Suprapubic skin (tissue), 4 donors: ENCODE measurements at regions not wholly inside any gene's neighbourhood (a gene's known extent, or its start where the extent isn't known, plus 50 kb on each side); places are given as distances from the start of the nearest gene placed in this dataset.

Experiments
- DNase-seq, 2 donors: peaks; one replicate each; pipeline ENCODE4 v3.0.0-alpha.2; 2019; ENCODE audit warnings: low spot score in 2 of 2
- H3K27ac ChIP-seq: fragments of 200-600 bp; sonication (generic); one replicate; pipeline ENCODE4 v1.5.1; 2019
- H3K27me3 ChIP-seq: fragments of 200-600 bp; sonication (generic); one replicate; pipeline ENCODE4 v1.5.1; 2019
- H3K36me3 ChIP-seq: fragments of 200-600 bp; sonication (generic); one replicate; pipeline ENCODE4 v1.5.1; 2019
- H3K4me1 ChIP-seq: fragments of 200-600 bp; sonication (generic); one replicate; pipeline ENCODE4 v1.5.1; 2019
- H3K4me3 ChIP-seq: fragments of 200-600 bp; sonication (generic); one replicate; pipeline ENCODE4 v1.5.1; 2019; ENCODE audit warnings: mild to moderate bottlenecking
- H3K9me3 ChIP-seq: fragments of 200-600 bp; sonication (generic); one replicate; pipeline ENCODE4 v1.5.1; 2019
- CTCF ChIP-seq, 2 donors: fragments of 200-600 bp in 1 of 2; fragments of 450-650 bp in 1 of 2; sonication (generic) in 1 of 2; IDR thresholded peaks; one replicate each; pipeline ENCODE4 v1.5.1; 2016 to 2019; ENCODE audit warnings: antibody characterized with exemption in 2 of 2, mild to moderate bottlenecking in 1 of 2, moderate library complexity in 1 of 2
- EP300 ChIP-seq: sonication (generic); formaldehyde crosslinking; IDR thresholded peaks from one replicate; pipeline ENCODE4 v1.6.1; 2017; ENCODE audit warnings: antibody characterized with exemption
- POLR2A ChIP-seq, 2 donors: fragments of 450-650 bp; IDR thresholded peaks; one replicate each; pipeline ENCODE4 v1.6.1; 2017; ENCODE audit warnings: antibody characterized with exemption in 2 of 2, mild to moderate bottlenecking in 2 of 2, moderate library complexity in 2 of 2
- POLR2AphosphoS5 ChIP-seq, 3 donors: sonication (generic); formaldehyde crosslinking; IDR thresholded peaks; one replicate each; pipeline ENCODE4 v1.6.1; 2017; ENCODE audit warnings: antibody characterized with exemption in 3 of 3
- WGBS: methylation state at CpG from one replicate; pipeline ENCODE4 v1.1.5; 2018; 5-methylcytosine and 5-hydroxymethylcytosine counted together

- 76% methylated on average over 2 of the region's 2 CpGs for WGBS
- H3K27ac ChIP-seq: no peak overlapping the region
- no peak for TF ChIP-seq EP300
- TF ChIP-seq POLR2A (IDR thresholded peaks at IDR 0.05): no peak
- H3K9me3 ChIP-seq: no peaks in the 10 kb centered on the region
- H3K27me3 ChIP-seq: no peaks in the 10 kb centered on the region
- no peaks in the 10 kb centered on the region for H3K4me1 ChIP-seq
- H3K4me3 ChIP-seq: no peak overlapping the region
- H3K36me3 ChIP-seq: no peaks in the 10 kb centered on the region
- DNase-seq: no peak
Measured at GRCh38 chr3:163273694-163274093, 1777.1 kb downstream of the OTOL1 start.

- Histone ChIP-seq H3K36me3 (no peaks in the 10 kb centered on the region), H3K4me3 (no peak overlapping the region), H3K27me3 (no peaks in the 10 kb centered on the region), H3K27ac (no peak overlapping the region), H3K9me3 (no peaks in the 10 kb centered on the region), H3K4me1 (no peaks in the 10 kb centered on the region)
- TF ChIP-seq POLR2AphosphoS5 (IDR thresholded peaks at IDR 0.05) (no peak), POLR2A (IDR thresholded peaks at IDR 0.05) (no peak)
- no peak for DNase-seq
Measured at GRCh38 chr3:163266731-163267130, 1770.1 kb downstream of the OTOL1 start.

- TF ChIP-seq CTCF (IDR thresholded peaks at IDR 0.05) (no peak), POLR2AphosphoS5 (IDR thresholded peaks at IDR 0.05) (no peak), POLR2A (IDR thresholded peaks at IDR 0.05) (no peak), EP300 (no peak)
- H3K9me3 ChIP-seq: no peaks in the 10 kb centered on the region
- H3K4me3 ChIP-seq: no peak overlapping the region
- H3K4me1 ChIP-seq: no peaks in the 10 kb centered on the region
- H3K36me3 ChIP-seq: no peaks in the 10 kb centered on the region
- H3K27me3 ChIP-seq: no peaks in the 10 kb centered on the region
- DNase-seq: no peak
- no peak overlapping the region for H3K27ac ChIP-seq
Measured at GRCh38 chr3:163261618-163262017, 1765.0 kb downstream of the OTOL1 start.

GRCh38 chr3:163261056-163261455 lies 1764.4 kb downstream of the OTOL1 start:
- Histone ChIP-seq H3K27me3 (no peaks in the 10 kb centered on the region), H3K4me3 (no peak overlapping the region), H3K36me3 (no peaks in the 10 kb centered on the region), H3K27ac (no peak overlapping the region), H3K4me1 (no peaks in the 10 kb centered on the region), H3K9me3 (no peaks in the 10 kb centered on the region)
- TF ChIP-seq POLR2AphosphoS5 (IDR thresholded peaks at IDR 0.05) (no peak), CTCF (IDR thresholded peaks at IDR 0.05) (no peak), POLR2A (IDR thresholded peaks at IDR 0.05) (no peak), EP300 (no peak)
- 77% methylated on average over 2 of the region's 2 CpGs for WGBS
- no peak for DNase-seq

- Histone ChIP-seq H3K36me3 (no peaks in the 10 kb centered on the region), H3K27ac (no peak overlapping the region), H3K4me3 (no peak overlapping the region), H3K4me1 (no peaks in the 10 kb centered on the region), H3K27me3 (no peaks in the 10 kb centered on the region), H3K9me3 (no peaks in the 10 kb centered on the region)
- TF ChIP-seq POLR2A (IDR thresholded peaks at IDR 0.05) (no peak), CTCF (IDR thresholded peaks at IDR 0.05) (no peak), EP300 (no peak), POLR2AphosphoS5 (IDR thresholded peaks at IDR 0.05) (no peak)
- 82% methylated on average over 2 of the region's 2 CpGs for WGBS
- no peak for DNase-seq
Measured at GRCh38 chr3:163218336-163218735, 1721.7 kb downstream of the OTOL1 start.

- 69% methylated on average over 1 of the region's 1 CpG for WGBS
Measured at GRCh38 chr3:163213838-163214237, 1717.2 kb downstream of the OTOL1 start.

More at GRCh38 chr3:163213838-163214237, 1717.2 kb downstream of the OTOL1 start:
- no peaks in the 10 kb centered on the region for H3K36me3 ChIP-seq
- H3K27me3 ChIP-seq: no peaks in the 10 kb centered on the region
- DNase-seq: no peak
- H3K27ac ChIP-seq: no peak overlapping the region
- H3K9me3 ChIP-seq: no peaks in the 10 kb centered on the region
- no peak for TF ChIP-seq POLR2A (IDR thresholded peaks at IDR 0.05)
- TF ChIP-seq CTCF (IDR thresholded peaks at IDR 0.05): no peak
- TF ChIP-seq POLR2AphosphoS5 (IDR thresholded peaks at IDR 0.05): no peak
- TF ChIP-seq EP300: no peak
- no peak overlapping the region for H3K4me3 ChIP-seq
- no peaks in the 10 kb centered on the region for H3K4me1 ChIP-seq
